SK-N-SH (cell line): ENCODE measurements at regions not wholly inside any gene's neighbourhood (a gene's known extent, or its start where the extent isn't known, plus 50 kb on each side); places are given as distances from the start of the nearest gene placed in this dataset.

ENCODE experiments used
- CHD2 ChIP-seq: fragments of 150-350 bp; IDR thresholded peaks from 2 replicates; pipeline ENCODE4 v1.6.1; 2018; ENCODE audit warnings: low read length; ENCODE audit not compliant: partially characterized antibody
- CTCF ChIP-seq: fragments of 200-600 bp; sonication (generic); IDR thresholded peaks from 2 replicates; pipeline ENCODE4 v1.6.1; 2017; ENCODE audit warnings: antibody characterized with exemption, mild to moderate bottlenecking, moderate library complexity
- EP300 ChIP-seq, 2 experiments: IDR thresholded peaks; 2 replicates each; pipeline versions ENCODE4 v1.4.0 to v1.6.1; 2012; ENCODE audit warnings: borderline replicate concordance in 1 of 2, low read depth in 1 of 2, low read length in 1 of 2
- EZH2phosphoT487 ChIP-seq: fragments of 200-600 bp; sonication (generic); IDR thresholded peaks from 2 replicates; pipeline ENCODE4 v1.6.1; 2017; ENCODE audit warnings: low read depth, mixed run types, mild to moderate bottlenecking, antibody characterized with exemption, moderate library complexity, borderline replicate concordance
- POLR2AphosphoS5 ChIP-seq: IDR thresholded peaks from 2 replicates; pipeline ENCODE4 v1.6.1; 2012; ENCODE audit warnings: low read depth, low read length
- RAD21 ChIP-seq: IDR thresholded peaks from 2 replicates; pipeline ENCODE4 v1.6.1; 2012; ENCODE audit warnings: mild to moderate bottlenecking, low read length
- RXRA ChIP-seq: IDR thresholded peaks from 2 replicates; pipeline ENCODE4 v1.4.0; 2012; ENCODE audit warnings: low read depth, mild to moderate bottlenecking, borderline replicate concordance
- SIN3A ChIP-seq: IDR thresholded peaks from 2 replicates; pipeline ENCODE4 v1.6.1; 2012; ENCODE audit warnings: low read depth, mild to moderate bottlenecking, low read length, moderate library complexity, borderline replicate concordance
- YY1 ChIP-seq: IDR thresholded peaks from 2 replicates; pipeline ENCODE4 v1.4.0; 2012; ENCODE audit warnings: low read depth, mild to moderate bottlenecking
- TF ChIP-seq, protein P1 (sequence below): IDR thresholded peaks from 2 replicates; pipeline ENCODE4 v1.6.1; 2012; ENCODE audit warnings: mild to moderate bottlenecking, low read depth, low read length, moderate library complexity
- TF ChIP-seq, protein P2 (sequence below): IDR thresholded peaks from 2 replicates; pipeline ENCODE4 v1.4.0; 2012; ENCODE audit warnings: low read depth

GRCh38 chrX:124272370-124272982, 60.0 kb upstream of the TEX13D start:
- TF ChIP-seq POLR2AphosphoS5 (no peak), CTCF (no peak), YY1 (no peak), EZH2phosphoT487 (no peak), CHD2 (no peak), SIN3A (no peak), RXRA (no peak), EP300 (IDR thresholded peaks at IDR 0.05; ENCODE audit: borderline replicate concordance in 1 of 2, low read depth in 1 of 2, low read length in 1 of 2) (no peak), RAD21 (no peak)
- TF ChIP-seq, protein P1, sequence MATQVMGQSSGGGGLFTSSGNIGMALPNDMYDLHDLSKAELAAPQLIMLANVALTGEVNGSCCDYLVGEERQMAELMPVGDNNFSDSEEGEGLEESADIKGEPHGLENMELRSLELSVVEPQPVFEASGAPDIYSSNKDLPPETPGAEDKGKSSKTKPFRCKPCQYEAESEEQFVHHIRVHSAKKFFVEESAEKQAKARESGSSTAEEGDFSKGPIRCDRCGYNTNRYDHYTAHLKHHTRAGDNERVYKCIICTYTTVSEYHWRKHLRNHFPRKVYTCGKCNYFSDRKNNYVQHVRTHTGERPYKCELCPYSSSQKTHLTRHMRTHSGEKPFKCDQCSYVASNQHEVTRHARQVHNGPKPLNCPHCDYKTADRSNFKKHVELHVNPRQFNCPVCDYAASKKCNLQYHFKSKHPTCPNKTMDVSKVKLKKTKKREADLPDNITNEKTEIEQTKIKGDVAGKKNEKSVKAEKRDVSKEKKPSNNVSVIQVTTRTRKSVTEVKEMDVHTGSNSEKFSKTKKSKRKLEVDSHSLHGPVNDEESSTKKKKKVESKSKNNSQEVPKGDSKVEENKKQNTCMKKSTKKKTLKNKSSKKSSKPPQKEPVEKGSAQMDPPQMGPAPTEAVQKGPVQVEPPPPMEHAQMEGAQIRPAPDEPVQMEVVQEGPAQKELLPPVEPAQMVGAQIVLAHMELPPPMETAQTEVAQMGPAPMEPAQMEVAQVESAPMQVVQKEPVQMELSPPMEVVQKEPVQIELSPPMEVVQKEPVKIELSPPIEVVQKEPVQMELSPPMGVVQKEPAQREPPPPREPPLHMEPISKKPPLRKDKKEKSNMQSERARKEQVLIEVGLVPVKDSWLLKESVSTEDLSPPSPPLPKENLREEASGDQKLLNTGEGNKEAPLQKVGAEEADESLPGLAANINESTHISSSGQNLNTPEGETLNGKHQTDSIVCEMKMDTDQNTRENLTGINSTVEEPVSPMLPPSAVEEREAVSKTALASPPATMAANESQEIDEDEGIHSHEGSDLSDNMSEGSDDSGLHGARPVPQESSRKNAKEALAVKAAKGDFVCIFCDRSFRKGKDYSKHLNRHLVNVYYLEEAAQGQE = no peak
- TF ChIP-seq, protein P2, sequence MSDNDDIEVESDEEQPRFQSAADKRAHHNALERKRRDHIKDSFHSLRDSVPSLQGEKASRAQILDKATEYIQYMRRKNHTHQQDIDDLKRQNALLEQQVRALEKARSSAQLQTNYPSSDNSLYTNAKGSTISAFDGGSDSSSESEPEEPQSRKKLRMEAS = no peak
